Neural cell (in vitro differentiated cells): ENCODE measurements at regions not wholly inside any gene's neighbourhood (a gene's known extent, or its start where the extent isn't known, plus 50 kb on each side); places are given as distances from the start of the nearest gene placed in this dataset.
"Not testable (repeated sequence)": the region's sequence is repeated elsewhere in the genome, so short reads cannot be mapped to it uniquely, and the experiment has no call there.

Source experiments
- H2AFZ ChIP-seq: fragments of 200-600, 300-800 bp; sonication (generic), shearing (Covaris generic); 2 replicates; pipeline ENCODE4 v1.6.0; 2014; ENCODE audit warnings: low read depth, mild to moderate bottlenecking, antibody characterized with exemption, low read length, moderate library complexity
- H3F3A ChIP-seq: fragments of 200-600 bp; shearing (Covaris generic); 2 replicates; pipeline ENCODE4 v1.6.1; 2016; ENCODE audit warnings: mild to moderate bottlenecking, moderate library complexity, mixed read lengths, antibody characterized with exemption, low read length; ENCODE audit not compliant: insufficient read depth, poor library complexity, severe bottlenecking
- H3K27ac ChIP-seq: fragments of 200-600, 300-800 bp; sonication (generic), shearing (Covaris generic); 2 replicates; pipeline ENCODE4 v1.5.1; 2014; ENCODE audit warnings: mild to moderate bottlenecking, low read length, moderate library complexity
- H3K27me3 ChIP-seq: fragments of 300-800, 200-600 bp; sonication (generic), shearing (Covaris generic); 2 replicates; pipeline ENCODE4 v1.6.0; 2014; ENCODE audit warnings: mild to moderate bottlenecking, low read depth, low read length, moderate library complexity; ENCODE audit not compliant: insufficient read depth
- H3K36me3 ChIP-seq: fragments of 300-800, 200-600 bp; sonication (generic), shearing (Covaris generic); 2 replicates; pipeline ENCODE4 v1.5.1; 2014; ENCODE audit warnings: mild to moderate bottlenecking, antibody characterized with exemption, low read length, moderate library complexity; ENCODE audit not compliant: insufficient read depth
- H3K4me2 ChIP-seq: fragments of 300-800, 200-600 bp; sonication (generic), shearing (Covaris generic); 2 replicates; pipeline ENCODE4 v1.6.0; 2014; ENCODE audit warnings: mild to moderate bottlenecking, low read length
- H3K4me3 ChIP-seq: fragments of 300-800, 200-600 bp; sonication (generic), shearing (Covaris generic); 2 replicates; pipeline ENCODE4 v1.5.1; 2014; ENCODE audit warnings: mild to moderate bottlenecking, low read length, moderate library complexity
- H3K79me2 ChIP-seq: fragments of 200-600 bp; shearing (Covaris generic); replicated peaks from 2 replicates; pipeline ENCODE4 v1.6.0; 2014; ENCODE audit warnings: mild to moderate bottlenecking, low read length, moderate library complexity; ENCODE audit not compliant: insufficient read depth
- H3K9ac ChIP-seq: fragments of 300-800, 200-600 bp; sonication (generic), shearing (Covaris generic); 2 replicates; pipeline ENCODE4 v1.6.1; 2016; ENCODE audit warnings: mild to moderate bottlenecking, low read length, mixed read lengths
- H3K9me2 ChIP-seq: fragments of 200-600 bp; shearing (Covaris generic); 2 replicates; pipeline ENCODE4 v1.6.1; 2016; ENCODE audit warnings: mild to moderate bottlenecking, low read length, mixed read lengths; ENCODE audit not compliant: insufficient read depth
- H3K9me3 ChIP-seq: fragments of 200-600, 300-800 bp; sonication (generic), shearing (Covaris generic); 2 replicates; pipeline ENCODE4 v1.6.1; 2016; ENCODE audit warnings: mild to moderate bottlenecking, mixed run types, low read length, moderate library complexity, mixed read lengths
- H4K20me1 ChIP-seq: fragments of 200-600 bp; shearing (Covaris generic); 2 replicates; pipeline ENCODE4 v1.6.1; 2016; ENCODE audit warnings: mild to moderate bottlenecking, mixed run types; ENCODE audit not compliant: insufficient read depth
- EP300 ChIP-seq: fragments of 450-650 bp; conservative IDR thresholded peaks from 2 replicates; pipeline ENCODE4 v1.6.1; 2014; ENCODE audit warnings: antibody characterized with exemption, mild to moderate bottlenecking, moderate library complexity; ENCODE audit not compliant: poor library complexity, severe bottlenecking
- EZH2 ChIP-seq: fragments of 200-600, 300-800 bp; shearing (Covaris generic), sonication (generic); IDR thresholded peaks from 2 replicates; pipeline ENCODE4 v1.6.1; 2014; ENCODE audit warnings: antibody characterized with exemption, low read length, borderline replicate concordance, mild to moderate bottlenecking; ENCODE audit not compliant: insufficient read depth, poor library complexity, severe bottlenecking
- MXI1 ChIP-seq: fragments of 450-650 bp; conservative IDR thresholded peaks from 2 replicates; pipeline ENCODE4 v1.6.1; 2014; ENCODE audit warnings: antibody characterized with exemption, mild to moderate bottlenecking; ENCODE audit not compliant: poor library complexity, severe bottlenecking
- POLR2AphosphoS5 ChIP-seq: IDR thresholded peaks from 2 replicates; pipeline ENCODE4 v1.6.1; 2012
- RAD21 ChIP-seq: fragments of 450-650 bp; conservative IDR thresholded peaks from 2 replicates; pipeline ENCODE4 v1.6.1; 2014; ENCODE audit warnings: antibody characterized with exemption, mild to moderate bottlenecking, moderate library complexity
- SMC3 ChIP-seq: fragments of 450-650 bp; conservative IDR thresholded peaks from 2 replicates; pipeline ENCODE4 v1.6.1; 2014; ENCODE audit warnings: antibody characterized with exemption, mild to moderate bottlenecking, moderate library complexity; ENCODE audit not compliant: poor library complexity
- TAF1 ChIP-seq: IDR thresholded peaks from 2 replicates; pipeline ENCODE4 v1.6.1; 2012; ENCODE audit warnings: low read depth
- TF ChIP-seq, protein P1 (sequence below): IDR thresholded peaks from 2 replicates; pipeline ENCODE4 v1.6.1; 2012; ENCODE audit warnings: borderline replicate concordance
- TF ChIP-seq, protein P2 (sequence below): fragments of 450-650 bp; IDR thresholded peaks from 2 replicates; pipeline ENCODE4 v1.5.1; 2014; ENCODE audit warnings: antibody characterized with exemption, mild to moderate bottlenecking, moderate library complexity; ENCODE audit not compliant: poor library complexity, severe bottlenecking

DNA sequence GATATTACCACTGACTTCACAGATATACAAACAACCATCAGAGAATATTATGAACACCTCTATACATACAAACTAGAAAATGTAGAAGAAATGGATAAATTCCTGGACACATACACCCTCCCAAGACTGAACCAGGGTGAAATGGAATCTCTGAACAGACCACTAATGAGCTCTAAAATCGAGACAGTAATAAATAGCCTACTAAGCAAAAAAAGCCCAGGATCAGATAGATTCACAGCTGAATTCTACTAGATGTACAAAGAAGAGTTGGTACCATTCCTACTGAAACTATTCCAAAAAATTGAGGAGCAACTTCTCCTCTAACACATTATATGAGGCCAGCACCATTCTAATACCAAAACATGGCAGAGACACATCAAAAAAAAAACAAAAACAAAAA is 837.7 kb downstream of the FSCB start:
- TF ChIP-seq POLR2AphosphoS5 (no peak), SMC3 (no peak), TAF1 (no peak), RAD21 (no peak), EP300 (no peak), MXI1 (no peak), EZH2 (no peak)
- TF ChIP-seq, protein P1, sequence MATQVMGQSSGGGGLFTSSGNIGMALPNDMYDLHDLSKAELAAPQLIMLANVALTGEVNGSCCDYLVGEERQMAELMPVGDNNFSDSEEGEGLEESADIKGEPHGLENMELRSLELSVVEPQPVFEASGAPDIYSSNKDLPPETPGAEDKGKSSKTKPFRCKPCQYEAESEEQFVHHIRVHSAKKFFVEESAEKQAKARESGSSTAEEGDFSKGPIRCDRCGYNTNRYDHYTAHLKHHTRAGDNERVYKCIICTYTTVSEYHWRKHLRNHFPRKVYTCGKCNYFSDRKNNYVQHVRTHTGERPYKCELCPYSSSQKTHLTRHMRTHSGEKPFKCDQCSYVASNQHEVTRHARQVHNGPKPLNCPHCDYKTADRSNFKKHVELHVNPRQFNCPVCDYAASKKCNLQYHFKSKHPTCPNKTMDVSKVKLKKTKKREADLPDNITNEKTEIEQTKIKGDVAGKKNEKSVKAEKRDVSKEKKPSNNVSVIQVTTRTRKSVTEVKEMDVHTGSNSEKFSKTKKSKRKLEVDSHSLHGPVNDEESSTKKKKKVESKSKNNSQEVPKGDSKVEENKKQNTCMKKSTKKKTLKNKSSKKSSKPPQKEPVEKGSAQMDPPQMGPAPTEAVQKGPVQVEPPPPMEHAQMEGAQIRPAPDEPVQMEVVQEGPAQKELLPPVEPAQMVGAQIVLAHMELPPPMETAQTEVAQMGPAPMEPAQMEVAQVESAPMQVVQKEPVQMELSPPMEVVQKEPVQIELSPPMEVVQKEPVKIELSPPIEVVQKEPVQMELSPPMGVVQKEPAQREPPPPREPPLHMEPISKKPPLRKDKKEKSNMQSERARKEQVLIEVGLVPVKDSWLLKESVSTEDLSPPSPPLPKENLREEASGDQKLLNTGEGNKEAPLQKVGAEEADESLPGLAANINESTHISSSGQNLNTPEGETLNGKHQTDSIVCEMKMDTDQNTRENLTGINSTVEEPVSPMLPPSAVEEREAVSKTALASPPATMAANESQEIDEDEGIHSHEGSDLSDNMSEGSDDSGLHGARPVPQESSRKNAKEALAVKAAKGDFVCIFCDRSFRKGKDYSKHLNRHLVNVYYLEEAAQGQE = no peak
- TF ChIP-seq, protein P2, sequence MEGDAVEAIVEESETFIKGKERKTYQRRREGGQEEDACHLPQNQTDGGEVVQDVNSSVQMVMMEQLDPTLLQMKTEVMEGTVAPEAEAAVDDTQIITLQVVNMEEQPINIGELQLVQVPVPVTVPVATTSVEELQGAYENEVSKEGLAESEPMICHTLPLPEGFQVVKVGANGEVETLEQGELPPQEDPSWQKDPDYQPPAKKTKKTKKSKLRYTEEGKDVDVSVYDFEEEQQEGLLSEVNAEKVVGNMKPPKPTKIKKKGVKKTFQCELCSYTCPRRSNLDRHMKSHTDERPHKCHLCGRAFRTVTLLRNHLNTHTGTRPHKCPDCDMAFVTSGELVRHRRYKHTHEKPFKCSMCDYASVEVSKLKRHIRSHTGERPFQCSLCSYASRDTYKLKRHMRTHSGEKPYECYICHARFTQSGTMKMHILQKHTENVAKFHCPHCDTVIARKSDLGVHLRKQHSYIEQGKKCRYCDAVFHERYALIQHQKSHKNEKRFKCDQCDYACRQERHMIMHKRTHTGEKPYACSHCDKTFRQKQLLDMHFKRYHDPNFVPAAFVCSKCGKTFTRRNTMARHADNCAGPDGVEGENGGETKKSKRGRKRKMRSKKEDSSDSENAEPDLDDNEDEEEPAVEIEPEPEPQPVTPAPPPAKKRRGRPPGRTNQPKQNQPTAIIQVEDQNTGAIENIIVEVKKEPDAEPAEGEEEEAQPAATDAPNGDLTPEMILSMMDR = no peak
- no peaks in the 10 kb centered on the region for H4K20me1 ChIP-seq

DNA sequence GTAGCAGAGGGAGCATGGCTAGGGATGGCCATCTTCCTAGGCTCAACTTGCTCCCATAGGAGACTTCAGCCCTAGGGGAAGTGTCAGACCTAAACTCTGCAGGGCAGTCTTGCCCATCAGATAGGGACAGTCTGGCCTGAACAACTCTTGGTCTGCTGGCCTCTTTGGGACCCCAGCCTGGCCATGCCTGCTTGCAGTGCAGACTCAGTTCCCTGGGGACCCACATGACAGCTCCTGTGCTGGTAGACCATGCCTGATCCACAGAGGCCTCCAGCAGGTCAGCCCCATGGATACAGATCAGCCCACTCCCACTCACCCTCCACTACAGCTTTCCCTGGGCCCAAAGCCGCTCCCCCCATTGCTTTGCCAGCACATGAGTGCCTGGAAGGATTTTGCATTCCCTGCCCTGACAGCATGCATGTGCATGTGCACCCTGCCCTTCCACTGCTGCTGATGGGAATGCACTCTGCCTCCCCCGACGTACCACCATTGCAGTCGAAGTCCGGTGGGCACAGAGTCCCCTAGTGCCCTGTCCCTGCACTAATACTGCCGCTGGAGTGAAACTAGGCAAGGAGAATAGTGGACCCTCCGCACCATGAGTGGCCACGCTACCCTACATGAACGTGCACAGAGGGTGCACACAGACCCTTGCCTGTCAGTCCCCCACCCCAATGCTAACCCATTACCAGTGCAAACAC is 841.4 kb downstream of the FSCB start:
- H3K27me3 ChIP-seq = no peaks in the 10 kb centered on the region
- no peaks in the 10 kb centered on the region for H4K20me1 ChIP-seq

More for the DNA sequence above, 837.7 kb downstream of the FSCB start:
- H3K9me3 ChIP-seq = peaks cover 3% of the 10 kb centered on the region
- no peaks in the 10 kb centered on the region for H3K27me3 ChIP-seq
- no peak overlapping the region for H2AFZ ChIP-seq
- H3K9ac ChIP-seq = no peak overlapping the region
- H3K4me3 ChIP-seq = no peak overlapping the region
- H3K36me3 ChIP-seq = no peaks in the 10 kb centered on the region
- H3K9me2 ChIP-seq = no peaks in the 10 kb centered on the region
- no peak overlapping the region for H3K27ac ChIP-seq
- H3F3A ChIP-seq = no peaks in the 10 kb centered on the region
- no peak overlapping the region for H3K4me2 ChIP-seq
- no peaks in the 10 kb centered on the region for H3K79me2 ChIP-seq

DNA sequence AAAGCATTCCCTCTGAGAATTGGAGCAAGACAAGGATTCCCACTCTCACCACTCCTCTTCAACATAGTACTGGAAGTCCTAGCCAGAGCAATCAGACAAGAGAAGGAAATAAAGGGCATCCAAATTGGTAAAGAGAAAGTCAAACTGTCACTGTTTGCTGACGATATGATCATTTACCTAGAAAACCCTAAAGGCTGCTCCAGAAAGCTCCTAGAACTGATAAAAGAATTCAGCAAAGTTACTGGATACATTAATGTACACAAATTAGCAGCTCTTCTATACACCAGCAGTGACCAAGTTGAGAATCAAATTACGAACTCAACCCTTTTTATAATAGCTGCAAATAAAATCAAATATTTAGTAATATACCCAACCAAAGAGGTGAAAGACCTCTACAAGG is 851.9 kb downstream of the FSCB start:
- not testable (repeated sequence) for H3K9me3 ChIP-seq, H2AFZ ChIP-seq, H3K9ac ChIP-seq, H3K27ac ChIP-seq, H3K27me3 ChIP-seq, H4K20me1 ChIP-seq, H3K4me3 ChIP-seq, H3F3A ChIP-seq, H3K79me2 ChIP-seq, H3K9me2 ChIP-seq, H3K36me3 ChIP-seq, H3K4me2 ChIP-seq

More for the DNA sequence above, 841.4 kb downstream of the FSCB start:
- H3K27ac ChIP-seq = no peak overlapping the region
- no peak overlapping the region for H2AFZ ChIP-seq
- no peak overlapping the region for H3K4me2 ChIP-seq
- no peak overlapping the region for H3K4me3 ChIP-seq
- no peak overlapping the region for H3K9ac ChIP-seq
- H3K79me2 ChIP-seq = no peaks in the 10 kb centered on the region
- TF ChIP-seq, protein P2 = no peak
- TF ChIP-seq EZH2 = no peak
- no peaks in the 10 kb centered on the region for H3F3A ChIP-seq
- peaks cover 3% of the 10 kb centered on the region for H3K9me3 ChIP-seq
- no peaks in the 10 kb centered on the region for H3K9me2 ChIP-seq
- no peaks in the 10 kb centered on the region for H3K36me3 ChIP-seq
